ENCODE measurements at regions not wholly inside any gene's neighbourhood (a gene's known extent, or its start where the extent isn't known, plus 50 kb on each side); places are given as distances from the start of the nearest gene placed in this dataset.

DNA sequence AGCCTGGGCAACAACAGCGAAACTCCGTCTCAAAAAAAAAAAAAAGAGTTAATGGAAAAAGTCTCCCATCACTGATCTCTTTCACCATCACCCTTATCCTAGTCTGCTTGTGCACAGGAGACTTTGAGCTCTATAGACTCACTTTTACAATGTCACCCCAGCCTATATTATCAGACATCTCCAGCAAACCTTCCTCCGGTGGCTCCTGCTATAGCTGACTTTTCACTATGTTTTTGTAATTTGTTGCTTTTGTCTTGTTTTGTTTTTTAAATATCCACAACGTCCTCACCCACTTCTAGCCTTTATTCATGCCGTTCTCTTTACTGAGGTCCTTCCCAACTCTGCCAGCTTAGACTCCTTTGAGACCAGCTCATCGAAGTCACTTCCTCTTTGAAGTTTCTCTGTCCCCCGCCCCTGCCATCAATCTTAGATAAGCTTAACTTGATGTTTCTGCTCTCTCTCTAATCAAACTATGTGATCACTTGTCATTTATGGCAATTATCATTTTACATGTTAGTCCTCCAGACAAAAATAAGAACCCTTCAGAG is 82.7 kb upstream of the CHD2 start:
- ATAC-seq = no peak
- Histone ChIP-seq H3K27ac (ENCODE audit: low read depth, low read length) (no peak overlapping the region), H3K4me2 (ENCODE audit: low read length) (peak overlapping the region; percentile 52), H3K4me3 (replicated peaks in 1 of 2; ENCODE audit: low read depth in 1 of 2, low read length in 2 of 2) (no peak overlapping the region), H3K36me3 (ENCODE audit: control insufficient read depth in 1 of 2, insufficient read depth in 2 of 2, low read length in 2 of 2) (no peaks in the 10 kb centered on the region), H3K9me3 (ENCODE audit: control insufficient read depth in 1 of 2, insufficient read depth in 1 of 2, low read depth in 1 of 2, low read length in 2 of 2) (no peaks in the 10 kb centered on the region), H3K9me2 (ENCODE audit: insufficient read depth) (no peaks in the 10 kb centered on the region), H4K20me1 (ENCODE audit: insufficient read depth) (no peaks in the 10 kb centered on the region), H3K79me2 (ENCODE audit: insufficient read depth, low read length) (no peaks in the 10 kb centered on the region), H3K9ac (ENCODE audit: low read length) (peak overlapping the region; percentile 18; the same call in 1 of the 2 replicates), H3K27me3 (ENCODE audit: insufficient read depth, low read length) (no peaks in the 10 kb centered on the region), H2AFZ (ENCODE audit: low read depth, low read length, poor library complexity, severe bottlenecking) (peak overlapping the region; percentile 99), H3K4me1 (ENCODE audit: control insufficient read depth in 1 of 2, insufficient read depth in 2 of 2, low read length in 2 of 2) (peaks cover 41 to 53% of the 10 kb centered on the region in 2 experiments)
- DNase-seq (ENCODE audit: low read depth, low spot score) = no peak
- intact Hi-C loops (cut with micrococcal nuclease) = no loop called here
- ChIA-PET CTCF (interaction anchor here (0.8 kb wide), 1 partner anchor 82 kb away, joined by 3 read pairs; the partner anchor contains the start of gene CHD2), POLR2A (interaction anchor here (0.7 to 1.2 kb wide), 5 partner anchors 12 to 86 kb away, joined by 3 to 5 read pairs (median 4); partner anchors contain the start of gene CHD2), RAD21 (ENCODE audit: low non-redundant PET in 1 of 2, low total read pairs in 2 of 2, uncharacterized antibody in 2 of 2, unreplicated experiment in 2 of 2) (no interaction called here)
- no TSS peak for BruUV-seq (replicated peaks)
- TF ChIP-seq SIN3A (IDR thresholded peaks at IDR 0.05; ENCODE audit: low read depth) (no peak), ZNF274 (IDR thresholded peaks at IDR 0.05; ENCODE audit: low read depth, low read length) (no peak), MAX (IDR thresholded peaks at IDR 0.05) (no peak), CEBPB (IDR thresholded peaks at IDR 0.05; ENCODE audit: low read depth) (no peak), EZH2 (IDR thresholded peaks at IDR 0.05) (no peak), ELF1 (IDR thresholded peaks at IDR 0.05; ENCODE audit: borderline replicate concordance, low read depth) (no peak), ZFX (IDR thresholded peaks at IDR 0.05) (no peak), YY1 (IDR thresholded peaks at IDR 0.05; ENCODE audit: extremely low read depth, insufficient replicate concordance, low read depth, low read length) (no peak), POLR2A (IDR thresholded peaks at IDR 0.05; ENCODE audit: borderline replicate concordance, extremely low read depth, insufficient read depth, insufficient read length) (no peak), SP1 (IDR thresholded peaks at IDR 0.05; ENCODE audit: low read depth) (no peak), TCF7L2 (IDR thresholded peaks at IDR 0.05; ENCODE audit: borderline replicate concordance, extremely low read depth, insufficient read depth, insufficient read length) (no peak)
- TF ChIP-seq, protein P1, sequence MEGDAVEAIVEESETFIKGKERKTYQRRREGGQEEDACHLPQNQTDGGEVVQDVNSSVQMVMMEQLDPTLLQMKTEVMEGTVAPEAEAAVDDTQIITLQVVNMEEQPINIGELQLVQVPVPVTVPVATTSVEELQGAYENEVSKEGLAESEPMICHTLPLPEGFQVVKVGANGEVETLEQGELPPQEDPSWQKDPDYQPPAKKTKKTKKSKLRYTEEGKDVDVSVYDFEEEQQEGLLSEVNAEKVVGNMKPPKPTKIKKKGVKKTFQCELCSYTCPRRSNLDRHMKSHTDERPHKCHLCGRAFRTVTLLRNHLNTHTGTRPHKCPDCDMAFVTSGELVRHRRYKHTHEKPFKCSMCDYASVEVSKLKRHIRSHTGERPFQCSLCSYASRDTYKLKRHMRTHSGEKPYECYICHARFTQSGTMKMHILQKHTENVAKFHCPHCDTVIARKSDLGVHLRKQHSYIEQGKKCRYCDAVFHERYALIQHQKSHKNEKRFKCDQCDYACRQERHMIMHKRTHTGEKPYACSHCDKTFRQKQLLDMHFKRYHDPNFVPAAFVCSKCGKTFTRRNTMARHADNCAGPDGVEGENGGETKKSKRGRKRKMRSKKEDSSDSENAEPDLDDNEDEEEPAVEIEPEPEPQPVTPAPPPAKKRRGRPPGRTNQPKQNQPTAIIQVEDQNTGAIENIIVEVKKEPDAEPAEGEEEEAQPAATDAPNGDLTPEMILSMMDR (IDR thresholded peaks at IDR 0.05 in 2 of 3, conservative IDR thresholded peaks at IDR 0.05 in 1 of 3; ENCODE audit: borderline replicate concordance in 1 of 3, insufficient read depth in 1 of 3, low read depth in 2 of 3, low read length in 2 of 3) = no peak
- TF ChIP-seq, protein P2, sequence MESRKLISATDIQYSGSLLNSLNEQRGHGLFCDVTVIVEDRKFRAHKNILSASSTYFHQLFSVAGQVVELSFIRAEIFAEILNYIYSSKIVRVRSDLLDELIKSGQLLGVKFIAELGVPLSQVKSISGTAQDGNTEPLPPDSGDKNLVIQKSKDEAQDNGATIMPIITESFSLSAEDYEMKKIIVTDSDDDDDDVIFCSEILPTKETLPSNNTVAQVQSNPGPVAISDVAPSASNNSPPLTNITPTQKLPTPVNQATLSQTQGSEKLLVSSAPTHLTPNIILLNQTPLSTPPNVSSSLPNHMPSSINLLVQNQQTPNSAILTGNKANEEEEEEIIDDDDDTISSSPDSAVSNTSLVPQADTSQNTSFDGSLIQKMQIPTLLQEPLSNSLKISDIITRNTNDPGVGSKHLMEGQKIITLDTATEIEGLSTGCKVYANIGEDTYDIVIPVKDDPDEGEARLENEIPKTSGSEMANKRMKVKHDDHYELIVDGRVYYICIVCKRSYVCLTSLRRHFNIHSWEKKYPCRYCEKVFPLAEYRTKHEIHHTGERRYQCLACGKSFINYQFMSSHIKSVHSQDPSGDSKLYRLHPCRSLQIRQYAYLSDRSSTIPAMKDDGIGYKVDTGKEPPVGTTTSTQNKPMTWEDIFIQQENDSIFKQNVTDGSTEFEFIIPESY (IDR thresholded peaks at IDR 0.05; ENCODE audit: extremely low read depth, insufficient replicate concordance, low read length) = no peak

Data from HCT116 (cell line).